GM12872 (cell line): ENCODE measurements at regions not wholly inside any gene's neighbourhood (a gene's known extent, or its start where the extent isn't known, plus 50 kb on each side); places are given as distances from the start of the nearest gene placed in this dataset.

Experiments used
- CTCF ChIP-seq: IDR thresholded peaks from 3 replicates; pipeline ENCODE4 v1.5.1; 2011; ENCODE audit warnings: low read depth, mild to moderate bottlenecking, low read length, moderate library complexity; ENCODE audit not compliant: insufficient read depth

GRCh38 chr2:116074161-116074560, 1631.7 kb downstream of the DPP10 start:
- TF ChIP-seq CTCF = no peak

GRCh38 chr2:116088236-116088635, 1645.8 kb downstream of the DPP10 start:
- TF ChIP-seq CTCF = no peak

- TF ChIP-seq CTCF = 0 out of 3 replicates have a peak, but pooled peaks have one; percentile 11
These were observed 1651.8 kb downstream of the DPP10 start for GRCh38 chr2:116094196-116094595.

GRCh38 chr2:116095636-116096035, 1653.2 kb downstream of the DPP10 start:
- TF ChIP-seq CTCF = no peak

GRCh38 chr2:116098049-116098448, 1655.6 kb downstream of the DPP10 start:
- TF ChIP-seq CTCF = no peak

GRCh38 chr2:116109471-116109870, 1667.0 kb downstream of the DPP10 start:
- no peak for TF ChIP-seq CTCF

- no peak for TF ChIP-seq CTCF
These were observed 1675.4 kb downstream of the DPP10 start for GRCh38 chr2:116117845-116118244.

- no peak for TF ChIP-seq CTCF
These were observed 1681.7 kb upstream of the DDX18 start for GRCh38 chr2:116132833-116133232.
